HG03139 (cell line): ENCODE measurements at regions not wholly inside any gene's neighbourhood (a gene's known extent, or its start where the extent isn't known, plus 50 kb on each side); places are given as distances from the start of the nearest gene placed in this dataset.

Experiments used
- ATAC-seq: cut with Tn5 transposase; IDR thresholded peaks from one replicate; pipeline ENCODE4 v1.9.1; 2021; ENCODE audit not compliant: unreplicated experiment

GRCh38 chr12:98453492-98453891, 61.9 kb upstream of the TMPO start:
- no peak for ATAC-seq

GRCh38 chr12:98456041-98456440, 59.3 kb upstream of the TMPO start:
- ATAC-seq = no peak

GRCh38 chr12:98456576-98457573, 58.5 kb upstream of the TMPO start:
- no peak for ATAC-seq

GRCh38 chr12:98464190-98464589, 51.2 kb upstream of the TMPO start:
- ATAC-seq = no peak

GRCh38 chr12:98465505-98465904, 49.9 kb upstream of the TMPO start:
- ATAC-seq = no peak
